ENCODE measurements at regions not wholly inside any gene's neighbourhood (a gene's known extent, or its start where the extent isn't known, plus 50 kb on each side); places are given as distances from the start of the nearest gene placed in this dataset.

DNA sequence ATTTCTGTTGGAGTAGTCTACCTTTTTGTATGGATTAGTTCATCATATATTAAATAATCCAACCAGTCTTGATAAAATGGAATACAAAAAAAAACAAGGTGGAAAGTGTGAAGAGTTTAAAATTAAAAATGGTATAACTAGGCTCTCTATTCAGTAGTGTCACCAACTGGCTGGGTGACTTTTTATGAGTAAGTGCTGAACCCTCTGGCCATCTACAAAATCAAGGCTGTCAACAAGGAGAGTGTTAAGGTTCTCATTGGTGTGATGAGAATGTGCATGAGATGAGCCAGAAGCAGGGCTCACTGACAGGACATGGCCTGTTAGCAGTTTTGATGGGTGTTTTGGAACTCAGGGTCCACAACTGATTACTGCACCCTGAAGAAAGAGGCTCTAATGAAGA lies 343.2 kb downstream of the AASDHPPT start:
- H4K91ac ChIP-seq (ENCODE audit: insufficient read length, low read depth, low read length): no peak overlapping the region
- no peak overlapping the region for H3K56ac ChIP-seq (ENCODE audit: insufficient read length, low read depth, low read length)
- no peak overlapping the region for H3T11ph ChIP-seq (ENCODE audit: low read length)
- no peak overlapping the region for H3K23ac ChIP-seq (ENCODE audit: insufficient read length, low read depth, low read length)
- TF ChIP-seq, protein P1, sequence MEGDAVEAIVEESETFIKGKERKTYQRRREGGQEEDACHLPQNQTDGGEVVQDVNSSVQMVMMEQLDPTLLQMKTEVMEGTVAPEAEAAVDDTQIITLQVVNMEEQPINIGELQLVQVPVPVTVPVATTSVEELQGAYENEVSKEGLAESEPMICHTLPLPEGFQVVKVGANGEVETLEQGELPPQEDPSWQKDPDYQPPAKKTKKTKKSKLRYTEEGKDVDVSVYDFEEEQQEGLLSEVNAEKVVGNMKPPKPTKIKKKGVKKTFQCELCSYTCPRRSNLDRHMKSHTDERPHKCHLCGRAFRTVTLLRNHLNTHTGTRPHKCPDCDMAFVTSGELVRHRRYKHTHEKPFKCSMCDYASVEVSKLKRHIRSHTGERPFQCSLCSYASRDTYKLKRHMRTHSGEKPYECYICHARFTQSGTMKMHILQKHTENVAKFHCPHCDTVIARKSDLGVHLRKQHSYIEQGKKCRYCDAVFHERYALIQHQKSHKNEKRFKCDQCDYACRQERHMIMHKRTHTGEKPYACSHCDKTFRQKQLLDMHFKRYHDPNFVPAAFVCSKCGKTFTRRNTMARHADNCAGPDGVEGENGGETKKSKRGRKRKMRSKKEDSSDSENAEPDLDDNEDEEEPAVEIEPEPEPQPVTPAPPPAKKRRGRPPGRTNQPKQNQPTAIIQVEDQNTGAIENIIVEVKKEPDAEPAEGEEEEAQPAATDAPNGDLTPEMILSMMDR (conservative IDR thresholded peaks at IDR 0.05): no peak
- no peaks in the 10 kb centered on the region for H3K9me3 ChIP-seq (ENCODE audit: control insufficient read depth, low read depth, low read length)
- H2AFZ ChIP-seq (ENCODE audit: low read length): no peak overlapping the region
- H4K8ac ChIP-seq (replicated peaks; ENCODE audit: insufficient read length, low read depth, low read length): no peak overlapping the region
- Mint-ChIP-seq H3K9me3 (no peaks in the 10 kb centered on the region; a peak in 1 of 5 replicates), H3K4me3 (no peak overlapping the region), H3K4me1 (peaks cover 4 to 8% of the 10 kb centered on the region in 2 experiments; a peak in 2 of 4 replicates), H3K27me3 (ENCODE audit: low read depth) (no peaks in the 10 kb centered on the region), H3K36me3 (ENCODE audit: insufficient read depth in 1 of 3, low read depth in 3 of 3) (no peaks in the 10 kb centered on the region), H3K27ac (no peak overlapping the region)
- no peak overlapping the region for H4K5ac ChIP-seq (ENCODE audit: insufficient read length, low read depth, low read length)
- no peak overlapping the region for H3K4me2 ChIP-seq (ENCODE audit: insufficient read depth, insufficient read length, low read length)
- no peaks in the 10 kb centered on the region for H3K27me3 ChIP-seq (ENCODE audit: insufficient read depth, low read length)
- no peaks in the 10 kb centered on the region; the same call in 1 of the 2 replicates for H3K4me1 ChIP-seq (ENCODE audit: insufficient read depth, low read length)
- no peak overlapping the region for H2BK20ac ChIP-seq (ENCODE audit: low read depth, low read length, poor library complexity, severe bottlenecking)
- no peak overlapping the region for H3K18ac ChIP-seq (ENCODE audit: insufficient read length, low read depth, low read length)
- H2BK12ac ChIP-seq (ENCODE audit: insufficient read length, low read depth, low read length): no peak overlapping the region
- H4K20me1 ChIP-seq (ENCODE audit: control insufficient read depth, insufficient read depth, insufficient read length): no peaks in the 10 kb centered on the region
- no peak overlapping the region for H2BK120ac ChIP-seq (ENCODE audit: low read depth, low read length, poor library complexity, severe bottlenecking)
- no peak overlapping the region for H2BK5ac ChIP-seq (ENCODE audit: insufficient read length, low read length)
- H3K4ac ChIP-seq (ENCODE audit: low read depth, low read length): no peak overlapping the region
- no peak overlapping the region for H2AK5ac ChIP-seq (ENCODE audit: insufficient read length, low read length)
- no peak overlapping the region for H3K27ac ChIP-seq (ENCODE audit: insufficient read length, low read depth, low read length)
- no peak overlapping the region for H3K9ac ChIP-seq (ENCODE audit: extremely low read depth, insufficient read length, low read length)
- no peaks in the 10 kb centered on the region for H3K23me2 ChIP-seq (ENCODE audit: insufficient read length, low read depth, low read length, poor library complexity, severe bottlenecking)
- H3K79me1 ChIP-seq (ENCODE audit: insufficient read depth, low read depth, low read length, poor library complexity, severe bottlenecking): no peaks in the 10 kb centered on the region
- H3K14ac ChIP-seq (ENCODE audit: insufficient read depth, low read length): no peak overlapping the region
- H3K79me2 ChIP-seq (ENCODE audit: insufficient read depth, low read length): no peaks in the 10 kb centered on the region
- H2BK15ac ChIP-seq (ENCODE audit: low read depth, low read length): no peak overlapping the region
- DNase-seq: no peak

Measured in H9 (cell line).